ENCODE measurements at regions not wholly inside any gene's neighbourhood (a gene's known extent, or its start where the extent isn't known, plus 50 kb on each side); places are given as distances from the start of the nearest gene placed in this dataset.

DNA sequence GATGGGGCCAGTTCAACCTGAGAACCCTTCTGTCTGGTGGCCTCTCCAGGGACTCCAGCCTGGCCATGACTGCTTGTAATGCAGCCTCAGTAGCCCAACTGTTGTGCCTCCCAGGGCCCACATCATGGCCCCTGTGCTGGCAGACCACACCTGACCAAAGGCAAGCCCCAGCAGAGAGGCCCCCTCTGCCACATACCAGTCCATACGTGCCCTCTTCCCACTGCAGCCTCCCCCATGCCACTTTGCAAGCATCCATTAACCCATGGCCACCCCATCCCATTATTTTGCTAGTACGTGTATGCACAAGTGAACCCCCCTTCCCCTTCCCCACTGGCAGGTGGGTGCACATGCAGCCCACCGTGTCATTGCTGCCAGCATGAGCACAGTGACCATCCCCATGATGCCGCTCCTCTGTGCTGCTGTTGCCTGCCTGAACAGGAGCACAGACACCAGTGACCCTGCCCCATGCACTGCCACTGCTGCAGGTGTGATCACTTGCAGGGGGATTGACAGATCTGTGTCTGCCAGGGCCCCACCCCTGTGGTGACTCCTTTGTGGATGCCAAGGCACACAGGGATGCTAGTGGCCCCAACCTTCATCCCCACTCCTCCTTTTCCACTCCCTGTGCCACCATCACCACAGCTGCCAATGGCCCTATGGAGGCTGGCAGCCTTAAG, 330.0 kb upstream of the DSEL start:
- no peak for TF ChIP-seq ZFX (IDR thresholded peaks at IDR 0.05)
- H3K27ac ChIP-seq = no peak overlapping the region

DNA sequence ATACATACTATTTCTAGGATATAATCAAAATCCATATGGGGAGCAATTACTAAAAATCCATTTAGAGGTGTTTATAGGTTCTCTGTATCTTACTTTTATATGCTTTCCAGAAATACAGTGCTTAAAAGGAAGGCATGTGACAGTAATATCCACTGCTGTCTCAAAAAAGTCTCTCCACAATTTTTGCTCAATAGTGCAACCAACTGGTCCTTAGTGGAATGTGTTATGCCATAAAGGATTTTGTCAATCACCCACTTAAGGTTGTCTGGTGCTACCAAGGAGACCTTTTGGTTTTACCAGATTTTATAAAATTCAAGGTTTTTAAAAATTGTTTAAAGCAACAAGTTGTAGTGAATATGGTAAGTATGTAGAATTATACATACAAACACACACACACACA, 328.5 kb upstream of the DSEL start:
- no peak for TF ChIP-seq ZFX (IDR thresholded peaks at IDR 0.05)
- TF ChIP-seq, protein P1, sequence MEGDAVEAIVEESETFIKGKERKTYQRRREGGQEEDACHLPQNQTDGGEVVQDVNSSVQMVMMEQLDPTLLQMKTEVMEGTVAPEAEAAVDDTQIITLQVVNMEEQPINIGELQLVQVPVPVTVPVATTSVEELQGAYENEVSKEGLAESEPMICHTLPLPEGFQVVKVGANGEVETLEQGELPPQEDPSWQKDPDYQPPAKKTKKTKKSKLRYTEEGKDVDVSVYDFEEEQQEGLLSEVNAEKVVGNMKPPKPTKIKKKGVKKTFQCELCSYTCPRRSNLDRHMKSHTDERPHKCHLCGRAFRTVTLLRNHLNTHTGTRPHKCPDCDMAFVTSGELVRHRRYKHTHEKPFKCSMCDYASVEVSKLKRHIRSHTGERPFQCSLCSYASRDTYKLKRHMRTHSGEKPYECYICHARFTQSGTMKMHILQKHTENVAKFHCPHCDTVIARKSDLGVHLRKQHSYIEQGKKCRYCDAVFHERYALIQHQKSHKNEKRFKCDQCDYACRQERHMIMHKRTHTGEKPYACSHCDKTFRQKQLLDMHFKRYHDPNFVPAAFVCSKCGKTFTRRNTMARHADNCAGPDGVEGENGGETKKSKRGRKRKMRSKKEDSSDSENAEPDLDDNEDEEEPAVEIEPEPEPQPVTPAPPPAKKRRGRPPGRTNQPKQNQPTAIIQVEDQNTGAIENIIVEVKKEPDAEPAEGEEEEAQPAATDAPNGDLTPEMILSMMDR (conservative IDR thresholded peaks at IDR 0.05) = 0 out of 2 replicates have a peak, but pooled peaks have one; percentile 15
- no peak overlapping the region for H3K27ac ChIP-seq

- no peak overlapping the region for H3K27ac ChIP-seq
- TF ChIP-seq, protein P1 (conservative IDR thresholded peaks at IDR 0.05) = no peak
- TF ChIP-seq ZFX (IDR thresholded peaks at IDR 0.05) = no peak
Measured at GRCh38 chr18:67840379-67840778, 323.9 kb upstream of the DSEL start.

DNA sequence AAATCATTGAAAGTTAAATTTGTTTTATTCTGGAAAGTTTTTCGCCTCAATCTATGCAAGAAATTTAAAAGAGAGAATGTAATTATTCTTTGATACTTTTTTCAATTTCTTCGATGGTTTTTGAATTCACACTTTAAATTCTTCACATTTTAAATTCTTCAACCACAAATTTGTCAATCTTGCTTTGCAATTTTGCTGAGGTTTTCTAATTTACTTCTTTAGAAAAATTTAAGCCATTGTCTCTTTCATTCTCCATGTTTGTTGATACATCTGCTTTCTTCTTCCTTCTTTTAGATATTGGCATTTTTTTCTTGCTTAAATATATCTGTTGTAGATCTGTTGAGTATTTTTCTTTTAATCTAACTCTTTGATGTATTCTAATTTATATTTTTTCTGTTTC, 301.9 kb upstream of the DSEL start:
- TF ChIP-seq, protein P1 (conservative IDR thresholded peaks at IDR 0.05) = no peak

GRCh38 chr18:67815280-67815679, 298.8 kb upstream of the DSEL start:
- TF ChIP-seq, protein P1 (conservative IDR thresholded peaks at IDR 0.05) = no peak
- no peak for TF ChIP-seq ZFX (IDR thresholded peaks at IDR 0.05)

More for the DNA sequence above, 301.9 kb upstream of the DSEL start:
- H3K27ac ChIP-seq = no peak overlapping the region

GRCh38 chr18:67813380-67814028, 297.0 kb upstream of the DSEL start:
- TF ChIP-seq, protein P1 (conservative IDR thresholded peaks at IDR 0.05) = no peak
- no peak for TF ChIP-seq ZFX (IDR thresholded peaks at IDR 0.05)
- H3K27ac ChIP-seq = no peak overlapping the region

More at GRCh38 chr18:67815280-67815679, 298.8 kb upstream of the DSEL start:
- no peak overlapping the region for H3K27ac ChIP-seq

GRCh38 chr18:67805261-67805660, 288.7 kb upstream of the DSEL start:
- TF ChIP-seq ZFX (IDR thresholded peaks at IDR 0.05) = no peak
- TF ChIP-seq, protein P1 (conservative IDR thresholded peaks at IDR 0.05) = no peak
- no peak overlapping the region for H3K27ac ChIP-seq

Measured in C4-2B (cell line).